Stimulated activated CD4-positive, alpha-beta T cell treated with anti-CD3 and anti-CD28 coated beads, TNF-alpha, amount 100 ng/mL, for 4 hours (primary cell): ENCODE measurements at regions not wholly inside any gene's neighbourhood (a gene's known extent, or its start where the extent isn't known, plus 50 kb on each side); places are given as distances from the start of the nearest gene placed in this dataset.

Source experiments
- DNase-seq, 3 experiments: peaks; one replicate each; pipeline ENCODE4 v3.0.0-alpha.2; 2020; ENCODE audit warnings: low read depth in 3 of 3

DNA sequence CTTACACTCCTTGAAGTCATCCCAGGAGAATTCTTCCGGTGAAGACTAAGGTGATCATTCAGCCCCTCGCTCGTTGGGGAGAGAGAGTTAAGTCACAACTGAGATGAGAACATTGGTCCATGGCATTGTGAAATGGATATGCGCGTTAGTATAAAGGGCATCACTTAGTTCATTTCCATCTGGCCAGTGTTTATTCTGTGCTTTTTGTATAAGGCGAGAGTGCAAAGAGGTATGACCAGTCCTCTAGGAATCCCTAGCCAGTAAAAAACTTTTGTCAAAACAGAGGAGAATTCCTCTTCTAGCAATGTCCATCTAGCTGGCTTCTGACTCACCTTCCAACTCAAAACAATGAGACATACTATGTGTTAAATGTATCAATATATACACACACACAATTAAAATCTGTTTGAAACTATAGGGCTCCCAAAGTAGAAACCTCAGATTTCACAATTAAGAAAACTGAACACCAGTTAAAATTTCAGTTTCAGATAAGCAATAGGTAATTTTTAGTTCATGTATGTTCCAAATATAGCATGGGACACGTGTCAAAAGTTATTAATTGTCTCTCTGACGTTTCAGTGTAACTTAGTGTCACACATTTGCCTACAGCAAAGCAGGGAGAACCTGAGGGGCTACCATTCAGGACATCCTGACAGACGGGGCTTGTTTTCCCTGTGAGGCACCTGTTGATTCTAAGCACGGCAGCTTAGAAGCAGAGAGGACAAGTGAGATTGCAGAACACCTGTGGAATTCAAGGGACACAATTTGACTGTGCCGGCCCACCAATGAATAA, 158.9 kb downstream of the KLF6 start:
- no peak for DNase-seq

DNA sequence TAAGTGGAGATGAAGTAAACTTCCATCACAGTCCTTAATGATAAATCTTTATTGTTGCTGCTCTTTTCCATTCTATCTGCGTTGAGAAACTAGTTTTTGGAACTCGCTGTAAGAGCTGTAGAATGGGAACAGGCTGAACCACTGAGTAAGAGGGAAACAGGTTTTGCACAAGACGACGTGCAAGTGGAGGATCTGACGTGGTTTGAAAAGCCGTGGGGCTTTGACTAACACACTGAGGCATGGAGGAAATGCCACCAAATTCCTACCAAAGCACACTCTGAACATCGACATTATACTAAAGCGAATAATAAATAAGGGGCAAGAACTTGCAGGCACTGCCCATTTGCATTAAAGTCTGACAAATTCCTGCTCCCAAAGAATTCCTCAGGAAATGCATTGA, 160.6 kb downstream of the KLF6 start:
- no peak for DNase-seq

DNA sequence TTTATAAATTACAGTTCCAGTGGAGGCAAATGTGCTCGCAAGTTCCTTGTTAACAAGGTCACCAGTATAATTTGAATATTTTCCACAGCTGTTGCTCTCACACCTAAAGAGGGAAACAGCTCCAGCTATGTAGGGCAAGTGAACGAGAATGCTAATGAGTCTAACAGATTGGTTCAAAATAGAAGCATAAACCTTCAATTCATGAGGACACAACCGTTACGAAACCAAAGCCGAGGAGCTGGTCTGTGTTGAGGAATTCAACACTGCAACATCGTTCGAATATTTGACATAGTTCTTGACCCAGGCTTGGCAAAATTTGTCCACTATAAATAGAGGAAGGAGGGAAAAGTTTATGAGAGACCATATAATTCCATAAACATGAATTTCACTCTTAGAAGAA, 161.3 kb downstream of the KLF6 start:
- DNase-seq: no peak

DNA sequence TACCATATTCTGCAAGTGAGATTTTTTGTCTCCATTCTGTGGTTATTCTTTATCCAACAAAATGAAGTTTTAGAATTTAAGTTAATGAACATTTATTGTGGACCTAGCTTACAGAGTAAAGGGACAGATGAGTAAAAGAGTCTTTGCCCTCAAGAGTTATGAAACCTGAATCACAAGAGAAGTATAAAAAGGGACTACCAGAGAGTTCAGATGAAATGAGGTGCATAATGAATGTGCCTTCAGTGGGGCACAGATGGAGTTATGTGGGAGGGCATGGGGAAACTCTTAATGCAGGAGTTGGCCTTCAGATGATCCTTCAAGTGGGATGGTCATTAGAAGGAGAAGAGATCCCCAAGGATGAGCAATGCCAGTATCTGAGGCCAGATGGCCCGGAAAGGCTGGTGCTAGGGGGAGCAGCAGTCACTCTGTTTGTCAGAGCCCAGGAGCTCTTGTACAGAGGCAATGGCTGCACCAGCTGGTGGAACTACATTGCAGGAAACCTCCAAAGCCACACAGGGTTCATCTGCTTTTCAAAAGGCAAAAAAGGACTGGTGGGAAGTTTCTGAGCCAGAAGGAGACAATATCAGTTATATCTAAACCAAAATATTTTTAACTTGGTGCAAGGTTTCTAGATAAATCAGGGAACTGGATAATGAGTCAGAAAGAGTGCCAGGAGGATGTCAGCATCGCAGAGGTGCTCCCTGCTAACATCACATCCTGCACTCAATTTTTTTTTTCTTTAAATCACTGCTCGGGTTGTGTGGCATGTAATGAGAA, 162.0 kb downstream of the KLF6 start:
- DNase-seq: no peak

DNA sequence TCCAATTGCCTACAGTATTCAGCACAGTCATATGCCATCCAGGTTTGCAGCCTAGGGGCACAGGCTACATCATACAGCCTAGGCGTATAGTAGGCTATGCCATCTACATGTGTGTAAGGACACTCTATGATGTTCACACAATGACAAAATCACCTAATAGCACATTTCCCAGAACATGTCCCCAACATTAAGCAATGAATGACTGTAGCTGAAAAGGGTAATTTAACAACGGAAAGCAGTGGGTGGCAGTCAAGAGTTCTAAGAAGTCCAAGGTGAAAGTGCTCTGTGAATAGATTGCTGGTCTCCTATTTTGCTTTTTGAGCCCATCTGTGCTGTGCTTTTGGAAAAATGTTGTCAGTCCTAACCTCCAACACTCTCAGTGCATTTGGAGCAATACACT, 162.6 kb downstream of the KLF6 start:
- DNase-seq: no peak

DNA sequence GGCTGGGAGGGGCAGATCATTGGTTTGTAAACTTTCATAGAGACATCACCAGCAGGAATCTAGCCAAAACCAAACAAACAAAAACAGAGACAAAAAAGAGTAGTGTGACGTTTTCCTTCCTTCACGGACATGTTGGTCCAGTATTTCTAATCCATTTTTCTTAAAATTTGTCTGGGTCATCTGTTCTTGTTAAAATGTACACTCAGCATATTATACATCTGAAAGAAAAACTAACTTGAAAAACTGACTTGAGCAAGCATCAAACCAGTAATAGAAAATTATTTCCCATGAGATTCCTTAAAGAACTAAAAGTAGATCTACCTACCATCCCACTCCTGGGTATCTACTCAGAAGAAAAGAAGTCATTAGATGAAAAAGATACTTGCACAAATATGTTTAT, 164.2 kb downstream of the KLF6 start:
- DNase-seq: no peak

DNA sequence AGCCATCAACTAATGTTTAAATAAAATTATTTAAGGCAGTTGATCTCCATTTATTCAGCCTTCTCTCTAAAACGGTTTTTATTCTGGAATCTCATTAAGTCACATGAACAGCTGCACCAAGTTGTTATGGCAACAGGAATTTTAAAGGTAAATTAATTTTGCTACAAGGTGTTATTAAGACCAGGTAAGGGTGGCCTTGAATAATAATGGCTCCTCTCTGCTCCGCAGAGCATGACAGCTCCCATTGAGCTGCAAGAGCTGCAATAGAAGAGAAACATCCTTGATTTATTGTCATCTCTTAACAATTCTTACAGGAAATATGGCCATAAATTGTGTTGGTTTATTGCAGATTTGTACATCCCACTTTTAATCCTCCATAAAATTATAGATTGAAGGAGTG, 165.8 kb downstream of the KLF6 start:
- no peak for DNase-seq

DNA sequence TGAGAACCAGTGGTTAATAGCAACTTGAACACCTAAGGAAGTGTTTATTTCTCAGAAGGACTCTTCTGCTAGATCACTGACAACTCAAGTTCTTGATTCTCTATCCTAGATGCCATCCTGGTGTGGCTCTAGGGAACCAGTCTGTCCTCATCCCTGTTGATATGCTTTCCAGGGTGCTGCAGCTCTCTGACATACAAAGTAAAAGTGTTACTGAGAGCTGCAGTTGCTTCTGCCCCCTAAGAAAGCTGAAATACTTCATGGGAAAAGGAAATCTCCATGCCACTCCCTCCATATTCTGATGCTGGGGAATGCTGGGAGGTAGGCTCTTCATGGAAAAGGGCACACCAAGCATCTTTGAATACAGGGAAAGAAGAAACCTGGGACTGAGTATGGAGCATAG, 168.1 kb downstream of the KLF6 start:
- no peak for DNase-seq

DNA sequence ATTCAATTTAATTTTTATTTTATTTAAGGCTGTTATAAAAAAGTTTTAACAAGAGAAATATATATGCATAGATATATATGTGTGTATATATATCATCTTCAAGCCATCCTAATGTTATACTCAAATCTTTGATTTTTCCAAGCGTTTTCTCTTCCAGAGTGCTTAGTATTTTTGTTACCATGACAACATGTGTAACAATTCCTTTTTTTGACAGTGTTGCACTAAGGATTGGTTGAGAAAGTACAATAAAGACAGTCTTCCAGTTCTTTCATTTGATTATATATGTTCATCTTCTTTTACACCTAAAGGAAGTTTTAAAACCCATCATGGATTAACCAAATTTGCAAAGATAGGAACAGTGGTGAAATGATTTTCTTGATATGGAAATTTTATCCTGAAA, 171.7 kb downstream of the KLF6 start:
- DNase-seq: no peak

DNA sequence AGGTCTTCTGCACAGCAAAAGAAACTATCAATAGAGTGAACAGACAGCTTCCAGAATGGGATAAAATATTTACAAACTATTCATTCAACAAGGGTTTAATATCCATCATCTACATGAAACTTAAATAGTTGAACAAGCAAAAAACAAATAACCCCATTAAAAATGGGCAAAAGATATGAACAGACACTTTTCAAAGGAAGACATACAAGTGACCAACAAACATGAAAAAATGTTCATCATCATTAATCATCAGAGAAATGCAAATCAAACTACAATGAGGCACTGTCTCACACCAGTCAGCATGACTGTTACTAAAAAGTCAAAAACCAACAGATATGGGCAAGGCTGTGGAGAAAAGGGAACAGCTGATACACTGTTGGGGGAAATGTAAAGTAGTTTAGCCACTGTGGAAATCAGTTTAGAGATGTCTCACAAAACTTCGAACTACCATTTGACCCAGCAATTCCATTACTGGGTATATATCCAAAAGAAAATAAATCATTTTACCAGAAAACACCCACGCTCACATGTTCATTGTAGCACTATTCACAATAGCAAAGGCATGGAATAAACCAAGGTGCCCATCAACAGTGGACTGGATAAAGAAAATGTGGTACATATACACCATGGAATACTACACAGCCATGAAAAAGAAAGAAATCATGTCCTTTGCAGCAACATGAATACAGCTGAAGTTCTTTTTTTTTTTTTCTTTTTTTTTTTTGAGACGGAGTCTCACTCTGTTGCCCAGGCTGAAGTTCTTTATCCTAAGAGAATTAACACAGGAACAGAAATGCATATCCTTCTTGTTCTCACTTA, 172.6 kb downstream of the KLF6 start:
- no peak for DNase-seq

DNA sequence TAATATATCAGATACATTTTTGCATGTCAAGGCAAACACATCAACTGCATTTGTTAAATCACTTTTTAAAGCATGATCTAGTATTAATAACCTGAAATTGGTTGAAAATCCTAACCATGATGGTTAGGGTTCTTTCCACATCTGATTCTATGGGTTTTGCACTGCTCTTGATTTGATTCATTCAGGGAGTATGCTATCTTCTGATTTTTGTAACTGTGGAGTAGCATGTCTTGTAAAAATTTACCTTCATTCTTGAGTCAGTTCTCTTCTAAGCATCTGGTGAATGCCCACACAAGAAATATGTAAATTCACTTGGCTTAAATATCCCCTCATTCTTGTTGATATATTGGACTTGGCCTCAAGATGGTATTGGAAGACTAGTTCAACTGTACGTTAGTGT, 178.7 kb downstream of the KLF6 start:
- no peak for DNase-seq

DNA sequence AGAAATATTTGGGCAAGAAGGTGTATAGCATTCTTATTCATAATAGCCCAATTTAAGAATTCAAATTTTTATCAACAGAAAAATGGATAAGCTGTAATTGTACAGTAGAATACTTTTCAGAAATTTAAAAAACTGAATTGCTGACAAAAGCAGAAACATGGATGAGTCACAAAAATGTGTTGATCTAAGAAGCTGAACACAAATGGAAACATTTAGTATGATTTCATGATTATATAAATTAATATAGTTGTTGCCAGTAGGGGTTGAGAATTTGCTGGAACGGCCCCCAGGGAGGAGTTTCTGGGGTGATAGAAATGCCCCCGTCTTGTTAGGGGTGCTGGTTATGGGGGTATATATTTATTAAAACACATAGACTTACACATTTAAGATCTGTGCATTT, 179.1 kb downstream of the KLF6 start:
- DNase-seq: no peak

DNA sequence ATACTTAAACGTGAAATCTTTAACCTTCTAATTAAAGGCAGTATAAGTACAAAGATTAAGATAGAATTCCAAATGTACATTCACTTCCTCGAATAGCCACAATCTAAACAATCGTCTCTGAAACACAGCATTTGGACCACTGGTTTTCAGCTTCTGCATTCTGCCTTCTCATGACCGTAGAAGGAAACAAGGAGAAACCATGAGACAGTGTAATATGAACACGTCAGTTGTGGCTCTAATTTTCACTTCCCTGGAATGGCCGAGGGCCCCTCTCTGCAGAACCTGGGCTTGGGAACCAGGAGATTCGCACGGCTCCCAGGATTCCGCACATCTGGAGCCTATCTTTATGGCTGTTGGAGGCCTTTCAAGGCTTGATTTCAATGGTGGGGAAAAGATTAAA, 189.3 kb downstream of the KLF6 start:
- DNase-seq: no peak

DNA sequence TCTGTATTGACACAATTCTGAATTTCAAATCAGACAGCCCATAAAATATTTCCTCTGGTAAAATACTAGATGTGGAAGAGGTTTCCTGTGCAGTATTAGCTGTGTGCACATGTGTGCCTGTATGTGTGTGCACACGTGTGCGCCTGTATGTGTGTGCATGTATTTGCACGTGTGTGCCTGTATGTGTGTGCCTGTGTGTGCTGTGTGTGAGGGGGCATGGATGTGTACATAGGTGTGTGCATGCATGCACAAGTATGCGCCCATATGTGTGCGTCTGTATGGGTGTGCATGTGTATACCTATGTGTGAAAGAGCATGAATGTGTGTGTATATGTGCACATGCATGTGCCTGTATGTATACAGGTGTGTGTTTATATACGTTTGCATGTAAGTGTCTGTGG, 191.4 kb downstream of the KLF6 start:
- no peak for DNase-seq

DNA sequence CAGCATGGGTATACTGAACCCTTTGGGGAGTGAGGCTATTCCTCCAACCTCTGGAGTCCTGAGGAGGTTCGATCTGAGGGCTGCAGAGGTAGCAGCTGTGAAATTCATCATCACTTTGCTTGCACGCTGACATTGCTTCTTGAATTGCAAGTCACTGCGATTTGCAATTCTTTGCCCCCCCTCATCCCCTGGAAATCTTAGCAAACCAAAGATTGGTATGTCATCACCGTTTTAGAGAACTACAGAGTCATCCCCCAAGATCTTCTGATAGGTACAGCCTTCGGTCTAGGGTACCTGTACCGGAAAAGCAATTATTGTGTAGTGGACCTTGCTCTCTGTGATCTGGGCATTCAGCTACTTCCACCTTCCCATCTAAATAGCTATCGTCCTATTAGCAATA, 192.6 kb downstream of the KLF6 start:
- DNase-seq: no peak

DNA sequence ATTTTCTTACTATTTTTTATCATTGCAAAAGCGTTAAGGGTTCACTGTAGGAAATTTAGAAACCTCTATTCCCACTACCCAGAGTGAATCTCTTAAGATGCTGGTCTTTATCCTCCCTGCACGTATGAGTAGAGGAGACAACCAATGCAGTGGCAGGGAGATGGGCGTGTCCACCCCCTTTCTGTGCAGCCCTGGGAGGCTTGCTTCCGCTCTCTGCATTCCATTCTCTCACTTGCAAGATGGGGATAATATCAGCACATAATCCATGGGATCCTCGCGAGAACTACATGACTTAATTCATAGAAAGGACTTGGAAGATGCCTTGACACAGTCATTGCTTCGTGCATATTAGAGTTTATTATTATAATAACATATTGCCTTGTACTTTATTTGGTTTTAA, 196.2 kb downstream of the KLF6 start:
- no peak for DNase-seq

DNA sequence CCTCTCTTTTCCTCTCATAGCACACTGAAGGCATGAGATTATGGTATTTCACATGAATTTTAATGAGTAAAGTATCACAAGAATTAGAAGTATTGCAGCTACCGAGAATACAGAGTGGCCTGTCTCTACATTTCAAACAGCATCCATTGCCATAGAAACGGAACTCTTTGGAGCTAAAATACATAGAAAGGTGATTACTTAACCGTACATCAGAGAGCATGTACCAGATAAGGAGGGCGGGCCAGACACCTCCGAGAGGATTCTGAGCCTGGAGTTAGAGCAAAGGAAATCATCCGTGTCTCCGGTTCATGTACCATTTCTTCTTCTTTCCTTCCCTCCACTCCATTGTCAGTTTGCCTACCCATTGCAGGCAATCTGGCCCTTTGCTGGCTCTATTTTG, 196.7 kb downstream of the KLF6 start:
- DNase-seq: no peak

DNA sequence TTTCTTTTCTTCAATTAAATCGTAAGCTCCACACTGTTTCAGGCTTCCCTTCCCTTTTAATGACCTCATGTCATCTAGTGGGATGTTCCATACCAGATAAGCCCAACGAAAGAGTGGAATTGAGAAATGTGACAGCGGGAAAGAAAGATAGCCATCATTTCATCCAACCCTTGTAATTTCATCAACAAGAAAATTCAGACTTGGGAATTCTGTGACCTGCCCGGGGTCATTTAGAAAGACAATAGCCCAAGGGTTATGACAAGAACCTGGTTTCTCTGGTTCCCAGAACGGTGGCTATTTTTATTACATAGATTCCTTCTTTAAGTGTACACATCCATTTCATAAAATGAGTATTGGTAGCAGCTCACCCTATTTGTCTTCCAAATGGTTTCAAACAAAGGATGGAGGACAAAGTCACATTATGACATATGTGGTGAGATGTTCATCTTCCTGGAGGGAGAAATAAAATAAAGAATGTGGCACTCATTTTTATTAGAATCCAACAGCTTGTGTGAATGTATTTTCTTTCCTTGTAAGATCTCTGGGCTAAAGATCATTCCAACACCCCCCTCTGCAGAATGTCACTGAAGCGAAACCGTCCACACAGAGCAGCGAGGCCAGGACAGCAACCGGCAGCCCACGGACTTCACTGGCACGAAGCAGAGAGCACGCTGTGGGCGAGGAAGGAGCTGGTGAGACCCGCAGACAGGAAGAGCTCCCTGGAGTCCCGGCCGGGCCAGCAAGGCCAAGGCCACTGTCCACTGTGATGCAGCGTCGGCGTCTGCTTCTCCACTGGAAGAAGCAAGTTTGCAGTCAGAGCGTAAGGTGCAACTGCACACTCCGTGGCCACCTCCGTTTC, 199.9 kb downstream of the KLF6 start:
- no peak for DNase-seq

DNA sequence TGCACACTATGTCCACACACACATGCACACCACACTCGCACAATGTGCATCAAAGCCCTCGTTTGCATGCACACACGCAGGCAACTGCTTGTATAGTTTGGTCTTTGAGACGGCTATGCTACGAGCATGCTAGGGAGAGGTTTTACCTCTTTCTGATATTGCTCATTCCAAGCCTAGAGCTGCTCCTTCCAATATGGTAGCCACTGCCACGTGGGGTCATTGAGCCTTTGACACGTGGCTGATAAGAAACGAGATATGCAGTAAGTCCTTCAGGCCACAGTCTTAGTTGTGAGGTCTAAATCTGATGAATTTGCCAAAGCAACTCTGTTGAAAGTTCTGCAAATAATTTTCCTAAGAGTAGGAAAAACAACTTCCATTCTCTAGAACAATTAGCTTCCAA, 204.4 kb downstream of the KLF6 start:
- DNase-seq: no peak

DNA sequence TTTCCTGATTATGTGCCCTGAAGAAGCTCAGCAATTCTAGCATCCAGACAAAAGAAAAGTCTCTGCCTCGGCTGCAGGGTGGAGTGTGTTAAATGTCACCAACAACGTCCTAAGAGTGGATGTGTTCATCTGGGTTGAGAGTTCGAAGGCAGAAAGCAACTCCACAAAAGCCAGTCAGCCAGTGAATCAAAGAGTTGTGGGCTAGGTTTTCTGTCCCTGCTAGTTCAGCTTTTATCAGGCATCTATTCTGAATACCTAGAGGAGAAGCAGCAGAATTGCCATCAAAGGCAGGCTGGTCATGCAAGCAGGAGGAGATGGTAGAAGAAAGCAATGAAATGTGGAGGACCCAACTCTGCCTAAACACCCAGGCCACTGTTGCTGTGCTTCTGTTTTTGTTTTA, 205.2 kb downstream of the KLF6 start:
- no peak for DNase-seq

DNA sequence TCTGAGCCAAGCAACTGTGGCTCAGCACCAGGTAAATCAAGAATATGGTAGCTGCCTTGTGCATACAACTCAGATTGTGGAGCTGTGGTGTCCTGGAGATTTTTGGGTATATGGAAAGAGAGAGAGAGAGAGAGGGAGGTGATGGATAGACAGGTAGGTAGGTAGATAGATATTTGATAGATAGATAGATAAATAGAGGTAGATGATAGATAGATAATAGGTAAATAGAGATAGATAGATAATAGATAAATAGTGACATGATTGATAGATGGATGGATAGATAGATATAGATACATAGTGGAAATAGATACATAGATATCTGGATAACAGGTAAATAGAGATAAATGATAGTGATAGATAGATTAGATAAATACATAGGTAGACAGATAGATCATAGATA, 206.3 kb downstream of the KLF6 start:
- DNase-seq: no peak

DNA sequence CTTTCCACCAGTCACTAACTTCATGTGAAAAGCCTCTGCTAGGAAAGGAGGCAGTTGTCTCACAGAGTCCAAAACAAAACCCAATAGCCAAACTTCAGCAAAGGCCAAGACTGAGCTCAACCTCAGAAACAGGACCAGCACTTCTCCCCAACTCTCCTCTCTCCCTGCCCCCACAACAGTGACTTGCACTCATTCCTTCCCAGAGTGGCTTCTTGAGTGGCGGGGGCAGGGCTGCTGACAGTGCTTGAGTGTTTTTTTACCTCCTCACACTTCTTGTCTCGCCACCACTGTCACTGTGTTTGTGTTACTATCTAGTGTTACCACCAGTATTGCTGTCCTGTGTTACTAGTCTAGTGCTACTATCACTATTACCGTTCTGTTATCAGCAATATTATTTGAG, 206.8 kb downstream of the KLF6 start:
- DNase-seq: no peak
